OCI-LY7 (cell line): ENCODE measurements at regions not wholly inside any gene's neighbourhood (a gene's known extent, or its start where the extent isn't known, plus 50 kb on each side); places are given as distances from the start of the nearest gene placed in this dataset.

Experiments
- BruUV-seq: library from RNA; stranded (reverse); fragments of 400-500 nt; replicated peaks from 2 replicates; lab custom pipeline; 2021; lab: Mats Ljungman, UMichigan
- CTCF ChIA-PET: fragments of 300-600 bp; sonication (Branson Sonifier 250); formaldehyde crosslinking; loops from one replicate; lab custom pipeline; 2022; ENCODE audit warnings: antibody characterized with exemption; ENCODE audit not compliant: unreplicated experiment; lab: Charles Lee
- POLR2A ChIA-PET: fragments of 300-600 bp; sonication (Branson Sonifier 250); formaldehyde crosslinking; loops from one replicate; lab custom pipeline; 2022; ENCODE audit warnings: antibody characterized with exemption; lab: Charles Lee
- DNase-seq: peaks from one replicate; pipeline ENCODE4 v3.0.0-alpha.2; 2015; ENCODE audit warnings: low spot score
- H2AFZ ChIP-seq: fragments of 200-600 bp; sonication (generic), shearing (Covaris generic); 2 replicates; pipeline ENCODE4 v1.6.1; 2014; ENCODE audit warnings: mild to moderate bottlenecking, antibody characterized with exemption, low read length, moderate library complexity
- H3K27ac ChIP-seq: fragments of 200-600 bp; sonication (generic); 2 replicates; pipeline ENCODE4 v1.5.1; 2014; ENCODE audit warnings: mixed run types, low read depth, mild to moderate bottlenecking, moderate library complexity, low read length, inconsistent platforms; ENCODE audit not compliant: poor library complexity, severe bottlenecking
- H3K36me3 ChIP-seq: fragments of 200-600 bp; sonication (generic); 2 replicates; pipeline ENCODE4 v1.6.1; 2014; ENCODE audit warnings: mild to moderate bottlenecking, antibody characterized with exemption, low read length, moderate library complexity, mixed read lengths; ENCODE audit not compliant: insufficient read depth
- H3K4me1 ChIP-seq: fragments of 200-600 bp; sonication (generic); 2 replicates; pipeline ENCODE4 v1.5.1; 2014; ENCODE audit warnings: mild to moderate bottlenecking, low read length; ENCODE audit not compliant: insufficient read depth, poor library complexity, severe bottlenecking
- H3K4me2 ChIP-seq: fragments of 200-600 bp; sonication (generic); 2 replicates; pipeline ENCODE4 v1.6.1; 2014; ENCODE audit warnings: mild to moderate bottlenecking, low read length
- H3K4me3 ChIP-seq: fragments of 200-600 bp; sonication (generic); 2 replicates; pipeline ENCODE4 v1.5.1; 2014; ENCODE audit warnings: mild to moderate bottlenecking, low read depth, low read length; ENCODE audit not compliant: poor library complexity, severe bottlenecking
- H3K79me2 ChIP-seq: fragments of 200-600 bp; sonication (generic); 2 replicates; pipeline ENCODE4 v1.6.1; 2016; ENCODE audit warnings: low read depth, mild to moderate bottlenecking, low read length, moderate library complexity, mixed read lengths; ENCODE audit not compliant: insufficient read depth
- H3K9me2 ChIP-seq: fragments of 200-600 bp; sonication (generic); 2 replicates; pipeline ENCODE4 v1.6.1; 2016; ENCODE audit warnings: mild to moderate bottlenecking, low read length, mixed read lengths; ENCODE audit not compliant: insufficient read depth
- H3K9me3 ChIP-seq: fragments of 200-600 bp; sonication (generic); 2 replicates; pipeline ENCODE4 v1.6.1; 2014; ENCODE audit warnings: mild to moderate bottlenecking, mixed run types, low read length, mixed read lengths
- H4K20me1 ChIP-seq: fragments of 200-600 bp; sonication (generic); 2 replicates; pipeline ENCODE4 v1.6.1; 2014; ENCODE audit warnings: mild to moderate bottlenecking, antibody characterized with exemption, low read length, moderate library complexity, mixed read lengths; ENCODE audit not compliant: insufficient read depth
- EZH2phosphoT487 ChIP-seq: fragments of 200-600 bp; sonication (generic); IDR thresholded peaks from 2 replicates; pipeline ENCODE4 v1.6.1; 2018; ENCODE audit warnings: low read depth, borderline replicate concordance, mild to moderate bottlenecking, mixed run types, antibody characterized with exemption, low read length, moderate library complexity, mixed read lengths
- intact Hi-C: fragments of 100-400 bp; cut with micrococcal nuclease; formaldehyde crosslinking; loops from one replicate; pipeline ENCODE4 v1.10.0; 2022; ENCODE audit not compliant: unreplicated experiment
- TF ChIP-seq, protein P1 (sequence below): fragments of 200-600 bp; sonication (generic); conservative IDR thresholded peaks from 2 replicates; pipeline ENCODE4 v1.5.1; 2014; ENCODE audit warnings: mild to moderate bottlenecking, antibody characterized with exemption, low read length, moderate library complexity, mixed read lengths

DNA sequence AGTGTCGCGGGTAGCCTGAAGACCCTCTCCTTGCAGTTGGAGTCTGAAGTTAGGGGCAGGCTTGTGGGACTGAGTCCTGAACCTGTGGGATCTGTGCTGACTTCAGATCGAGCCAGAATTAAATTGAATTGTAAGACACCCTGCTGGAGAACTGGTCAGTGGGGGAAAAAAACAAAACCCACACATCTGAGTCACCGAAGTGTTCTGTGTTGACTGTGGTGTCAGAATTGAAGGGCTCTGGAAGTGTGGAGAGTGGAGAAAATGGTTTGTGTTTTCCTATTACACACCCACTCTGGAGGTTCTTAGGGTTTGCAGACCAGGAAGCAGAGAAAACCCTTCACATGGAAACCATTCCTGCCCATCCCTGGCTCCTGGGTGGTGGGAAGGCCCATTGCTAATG lies 209.5 kb upstream of the GALNT2 start:
- DNase-seq = no peak
- no peaks in the 10 kb centered on the region for H3K9me3 ChIP-seq
- H3K27ac ChIP-seq = no peak overlapping the region
- H2AFZ ChIP-seq = no peak overlapping the region
- no peaks in the 10 kb centered on the region for H3K36me3 ChIP-seq
- H3K79me2 ChIP-seq = no peaks in the 10 kb centered on the region
- ChIA-PET POLR2A (interaction anchor here (0.5 kb wide), 1 partner anchor 655 kb away, joined by 8 read pairs; no protein-coding TSS in a partner anchor), CTCF (no interaction called here)
- no peak overlapping the region for H3K4me3 ChIP-seq
- BruUV-seq = no TSS peak
- no peaks in the 10 kb centered on the region for H4K20me1 ChIP-seq
- H3K9me2 ChIP-seq = no peaks in the 10 kb centered on the region
- H3K4me1 ChIP-seq = peaks cover 15% of the 10 kb centered on the region
- intact Hi-C loops = loop anchor here (5.0 to 10.0 kb wide), 5 partner anchors 165 to 457 kb away; no protein-coding TSS in a partner anchor
- TF ChIP-seq, protein P1, sequence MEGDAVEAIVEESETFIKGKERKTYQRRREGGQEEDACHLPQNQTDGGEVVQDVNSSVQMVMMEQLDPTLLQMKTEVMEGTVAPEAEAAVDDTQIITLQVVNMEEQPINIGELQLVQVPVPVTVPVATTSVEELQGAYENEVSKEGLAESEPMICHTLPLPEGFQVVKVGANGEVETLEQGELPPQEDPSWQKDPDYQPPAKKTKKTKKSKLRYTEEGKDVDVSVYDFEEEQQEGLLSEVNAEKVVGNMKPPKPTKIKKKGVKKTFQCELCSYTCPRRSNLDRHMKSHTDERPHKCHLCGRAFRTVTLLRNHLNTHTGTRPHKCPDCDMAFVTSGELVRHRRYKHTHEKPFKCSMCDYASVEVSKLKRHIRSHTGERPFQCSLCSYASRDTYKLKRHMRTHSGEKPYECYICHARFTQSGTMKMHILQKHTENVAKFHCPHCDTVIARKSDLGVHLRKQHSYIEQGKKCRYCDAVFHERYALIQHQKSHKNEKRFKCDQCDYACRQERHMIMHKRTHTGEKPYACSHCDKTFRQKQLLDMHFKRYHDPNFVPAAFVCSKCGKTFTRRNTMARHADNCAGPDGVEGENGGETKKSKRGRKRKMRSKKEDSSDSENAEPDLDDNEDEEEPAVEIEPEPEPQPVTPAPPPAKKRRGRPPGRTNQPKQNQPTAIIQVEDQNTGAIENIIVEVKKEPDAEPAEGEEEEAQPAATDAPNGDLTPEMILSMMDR = no peak
- TF ChIP-seq EZH2phosphoT487 = no peak
- H3K4me2 ChIP-seq = no peak overlapping the region

DNA sequence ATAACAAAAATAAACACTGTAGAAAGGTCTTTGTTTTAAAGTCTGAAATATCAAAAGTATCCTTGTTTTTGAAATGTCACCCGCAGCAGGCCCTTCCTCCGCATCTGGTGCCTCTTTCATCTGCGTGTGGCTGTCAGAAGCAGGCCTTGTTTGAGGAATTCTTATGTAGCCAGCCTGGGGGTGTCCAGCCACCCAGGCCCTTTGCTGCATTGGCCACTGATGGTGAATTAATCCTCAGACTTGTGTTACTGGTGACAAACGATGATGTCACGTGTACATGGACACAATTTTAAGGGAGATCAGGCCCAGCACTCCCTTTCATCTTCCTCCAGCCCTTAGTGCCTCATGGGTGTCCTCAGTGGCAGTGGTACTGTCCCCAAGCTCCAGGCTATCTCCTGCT lies 208.0 kb upstream of the GALNT2 start:
- no peak overlapping the region for H3K4me3 ChIP-seq
- no peaks in the 10 kb centered on the region for H3K79me2 ChIP-seq
- TF ChIP-seq EZH2phosphoT487 = no peak
- TF ChIP-seq, protein P1 = no peak
- H3K9me3 ChIP-seq = no peaks in the 10 kb centered on the region
- DNase-seq = no peak
- intact Hi-C loops = loop anchor here (5.0 to 10.0 kb wide), 5 partner anchors 167 to 456 kb away; no protein-coding TSS in a partner anchor
- peaks cover 15% of the 10 kb centered on the region for H3K4me1 ChIP-seq
- ChIA-PET POLR2A (interaction anchor here (0.6 kb wide), 1 partner anchor 251 kb away, joined by 3 read pairs; no protein-coding TSS in a partner anchor), CTCF (interaction anchor here (1.4 kb wide), 1 partner anchor 10 kb away, joined by 3 read pairs; no protein-coding TSS in a partner anchor)
- H3K4me2 ChIP-seq = no peak overlapping the region
- no peaks in the 10 kb centered on the region for H4K20me1 ChIP-seq
- H3K9me2 ChIP-seq = no peaks in the 10 kb centered on the region
- H3K27ac ChIP-seq = no peak overlapping the region
- H3K36me3 ChIP-seq = no peaks in the 10 kb centered on the region
- BruUV-seq = no TSS peak
- no peak overlapping the region for H2AFZ ChIP-seq

DNA sequence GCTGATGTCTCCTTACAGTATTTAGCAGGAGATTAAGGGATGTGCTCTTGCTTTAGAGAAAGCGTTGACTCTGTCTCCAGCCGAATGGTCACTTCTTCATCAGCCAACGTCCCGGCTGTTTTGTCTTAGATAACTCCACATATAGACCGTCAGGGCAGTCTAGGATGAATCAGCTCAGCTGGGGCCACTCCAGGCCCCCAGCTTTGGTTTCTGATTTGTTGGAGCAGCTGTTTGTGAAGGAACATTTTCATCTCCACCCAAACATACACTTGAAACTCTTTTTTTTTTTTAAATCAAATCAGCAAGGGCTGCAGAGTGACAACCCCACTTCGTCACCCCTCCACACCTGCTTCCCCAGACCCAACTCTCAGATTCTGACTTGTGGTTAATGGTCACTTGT lies 206.1 kb upstream of the GALNT2 start:
- no peak for DNase-seq
- H3K9me2 ChIP-seq = no peaks in the 10 kb centered on the region
- TF ChIP-seq, protein P1 = no peak
- no peak for TF ChIP-seq EZH2phosphoT487
- no peak overlapping the region for H3K4me3 ChIP-seq
- no TSS peak for BruUV-seq
- intact Hi-C loops = no loop called here
- no peaks in the 10 kb centered on the region for H4K20me1 ChIP-seq
- H3K4me1 ChIP-seq = peaks cover 7% of the 10 kb centered on the region
- ChIA-PET CTCF (interaction anchor here (0.6 kb wide), 1 partner anchor 374 kb away, joined by 5 read pairs; no protein-coding TSS in a partner anchor), POLR2A (no interaction called here)
- H3K36me3 ChIP-seq = no peaks in the 10 kb centered on the region
- H3K79me2 ChIP-seq = no peaks in the 10 kb centered on the region
- no peak overlapping the region for H2AFZ ChIP-seq
- no peak overlapping the region for H3K4me2 ChIP-seq
- no peak overlapping the region for H3K27ac ChIP-seq
- no peaks in the 10 kb centered on the region for H3K9me3 ChIP-seq
